ENCODE measurements at regions not wholly inside any gene's neighbourhood (a gene's known extent, or its start where the extent isn't known, plus 50 kb on each side); places are given as distances from the start of the nearest gene placed in this dataset.

- no peaks in the 10 kb centered on the region for H3K79me2 ChIP-seq (ENCODE audit: control insufficient read depth, insufficient read depth, low read length, unreplicated experiment)
- peaks cover 7% of the 10 kb centered on the region for H3K4me1 ChIP-seq (ENCODE audit: control insufficient read depth, insufficient read depth, low read length, unreplicated experiment)
- no peak overlapping the region for H2AFZ ChIP-seq (ENCODE audit: low read length, unreplicated experiment)
- no peak overlapping the region for H3K4me3 ChIP-seq (ENCODE audit: low read depth, low read length)
- H3K27me3 ChIP-seq (ENCODE audit: insufficient read depth, low read length) = no peaks in the 10 kb centered on the region
- H3K27ac ChIP-seq (ENCODE audit: low read depth, low read length) = no peak overlapping the region
- no peaks in the 10 kb centered on the region for H3K36me3 ChIP-seq (ENCODE audit: insufficient read depth, low read length)
Measured at GRCh38 chr2:234265206-234265605, 214.7 kb downstream of the SPP2 start.

- peaks cover 15% of the 10 kb centered on the region for H3K4me1 ChIP-seq (ENCODE audit: control insufficient read depth, insufficient read depth, low read length, unreplicated experiment)
- no peaks in the 10 kb centered on the region for H3K36me3 ChIP-seq (ENCODE audit: insufficient read depth, low read length)
- H3K4me3 ChIP-seq (ENCODE audit: low read depth, low read length) = no peak overlapping the region
- no peaks in the 10 kb centered on the region for H3K79me2 ChIP-seq (ENCODE audit: control insufficient read depth, insufficient read depth, low read length, unreplicated experiment)
- no peak overlapping the region for H2AFZ ChIP-seq (ENCODE audit: low read length, unreplicated experiment)
- H3K27ac ChIP-seq (ENCODE audit: low read depth, low read length) = no peak overlapping the region
- H3K27me3 ChIP-seq (ENCODE audit: insufficient read depth, low read length) = no peaks in the 10 kb centered on the region
Measured at GRCh38 chr2:234261736-234262135, 211.2 kb downstream of the SPP2 start.

GRCh38 chr2:234259440-234259839 is 208.9 kb downstream of the SPP2 start:
- H3K4me3 ChIP-seq (ENCODE audit: low read depth, low read length) = no peak overlapping the region
- no peaks in the 10 kb centered on the region for H3K79me2 ChIP-seq (ENCODE audit: control insufficient read depth, insufficient read depth, low read length, unreplicated experiment)
- H3K27me3 ChIP-seq (ENCODE audit: insufficient read depth, low read length) = no peaks in the 10 kb centered on the region
- H3K27ac ChIP-seq (ENCODE audit: low read depth, low read length) = no peak overlapping the region
- H3K36me3 ChIP-seq (ENCODE audit: insufficient read depth, low read length) = no peaks in the 10 kb centered on the region
- H3K4me1 ChIP-seq (ENCODE audit: control insufficient read depth, insufficient read depth, low read length, unreplicated experiment) = peaks cover 15% of the 10 kb centered on the region
- no peak overlapping the region for H2AFZ ChIP-seq (ENCODE audit: low read length, unreplicated experiment)

GRCh38 chr2:234258562-234259141 is 208.2 kb downstream of the SPP2 start:
- Histone ChIP-seq H3K4me3 (ENCODE audit: low read depth, low read length) (no peak overlapping the region), H3K36me3 (ENCODE audit: insufficient read depth, low read length) (no peaks in the 10 kb centered on the region), H3K27ac (ENCODE audit: low read depth, low read length) (peak overlapping the region; percentile 68), H3K79me2 (ENCODE audit: control insufficient read depth, insufficient read depth, low read length, unreplicated experiment) (no peaks in the 10 kb centered on the region), H2AFZ (ENCODE audit: low read length, unreplicated experiment) (no peak overlapping the region), H3K27me3 (ENCODE audit: insufficient read depth, low read length) (no peaks in the 10 kb centered on the region), H3K4me1 (ENCODE audit: control insufficient read depth, insufficient read depth, low read length, unreplicated experiment) (peaks cover 15% of the 10 kb centered on the region)

GRCh38 chr2:234257859-234258561 is 207.5 kb downstream of the SPP2 start:
- Histone ChIP-seq H3K27me3 (ENCODE audit: insufficient read depth, low read length) (no peaks in the 10 kb centered on the region), H2AFZ (ENCODE audit: low read length, unreplicated experiment) (peak overlapping the region; percentile 83), H3K4me1 (ENCODE audit: control insufficient read depth, insufficient read depth, low read length, unreplicated experiment) (peaks cover 15% of the 10 kb centered on the region), H3K36me3 (ENCODE audit: insufficient read depth, low read length) (no peaks in the 10 kb centered on the region), H3K79me2 (ENCODE audit: control insufficient read depth, insufficient read depth, low read length, unreplicated experiment) (no peaks in the 10 kb centered on the region), H3K4me3 (ENCODE audit: low read depth, low read length) (no peak overlapping the region), H3K27ac (ENCODE audit: low read depth, low read length) (peak overlapping the region; percentile 68)

GRCh38 chr2:234256516-234256915 is 206.0 kb downstream of the SPP2 start:
- Histone ChIP-seq H3K4me3 (ENCODE audit: low read depth, low read length) (no peak overlapping the region), H3K36me3 (ENCODE audit: insufficient read depth, low read length) (no peaks in the 10 kb centered on the region), H3K79me2 (ENCODE audit: control insufficient read depth, insufficient read depth, low read length, unreplicated experiment) (no peaks in the 10 kb centered on the region), H3K27me3 (ENCODE audit: insufficient read depth, low read length) (no peaks in the 10 kb centered on the region), H3K27ac (ENCODE audit: low read depth, low read length) (no peak overlapping the region), H2AFZ (ENCODE audit: low read length, unreplicated experiment) (no peak overlapping the region), H3K4me1 (ENCODE audit: control insufficient read depth, insufficient read depth, low read length, unreplicated experiment) (peaks cover 28% of the 10 kb centered on the region)

GRCh38 chr2:234254783-234255521 is 204.4 kb downstream of the SPP2 start:
- H3K27ac ChIP-seq (ENCODE audit: low read depth, low read length) = no peak overlapping the region
- H2AFZ ChIP-seq (ENCODE audit: low read length, unreplicated experiment) = peak overlapping the region; percentile 9
- no peak overlapping the region for H3K4me3 ChIP-seq (ENCODE audit: low read depth, low read length)
- no peaks in the 10 kb centered on the region for H3K79me2 ChIP-seq (ENCODE audit: control insufficient read depth, insufficient read depth, low read length, unreplicated experiment)
- no peaks in the 10 kb centered on the region for H3K36me3 ChIP-seq (ENCODE audit: insufficient read depth, low read length)
- peaks cover 43% of the 10 kb centered on the region for H3K4me1 ChIP-seq (ENCODE audit: control insufficient read depth, insufficient read depth, low read length, unreplicated experiment)
- H3K27me3 ChIP-seq (ENCODE audit: insufficient read depth, low read length) = no peaks in the 10 kb centered on the region

- Histone ChIP-seq H3K4me3 (ENCODE audit: low read depth, low read length) (no peak overlapping the region), H3K4me1 (ENCODE audit: control insufficient read depth, insufficient read depth, low read length, unreplicated experiment) (peaks cover 42% of the 10 kb centered on the region), H3K36me3 (ENCODE audit: insufficient read depth, low read length) (no peaks in the 10 kb centered on the region), H3K79me2 (ENCODE audit: control insufficient read depth, insufficient read depth, low read length, unreplicated experiment) (no peaks in the 10 kb centered on the region), H2AFZ (ENCODE audit: low read length, unreplicated experiment) (no peak overlapping the region), H3K27me3 (ENCODE audit: insufficient read depth, low read length) (no peaks in the 10 kb centered on the region), H3K27ac (ENCODE audit: low read depth, low read length) (no peak overlapping the region)
Measured at GRCh38 chr2:234252772-234253171, 202.3 kb downstream of the SPP2 start.

- H3K79me2 ChIP-seq (ENCODE audit: control insufficient read depth, insufficient read depth, low read length, unreplicated experiment) = no peaks in the 10 kb centered on the region
- no peak overlapping the region for H3K4me3 ChIP-seq (ENCODE audit: low read depth, low read length)
- peaks cover 39% of the 10 kb centered on the region for H3K4me1 ChIP-seq (ENCODE audit: control insufficient read depth, insufficient read depth, low read length, unreplicated experiment)
- H3K27ac ChIP-seq (ENCODE audit: low read depth, low read length) = peak overlapping the region; percentile 72
- H3K36me3 ChIP-seq (ENCODE audit: insufficient read depth, low read length) = no peaks in the 10 kb centered on the region
- peak overlapping the region; percentile 27 for H2AFZ ChIP-seq (ENCODE audit: low read length, unreplicated experiment)
- H3K27me3 ChIP-seq (ENCODE audit: insufficient read depth, low read length) = no peaks in the 10 kb centered on the region
Measured at GRCh38 chr2:234251326-234252271, 201.1 kb downstream of the SPP2 start.

GRCh38 chr2:234250926-234251325 is 200.4 kb downstream of the SPP2 start:
- Histone ChIP-seq H3K27me3 (ENCODE audit: insufficient read depth, low read length) (no peaks in the 10 kb centered on the region), H3K4me3 (ENCODE audit: low read depth, low read length) (no peak overlapping the region), H3K4me1 (ENCODE audit: control insufficient read depth, insufficient read depth, low read length, unreplicated experiment) (peaks cover 43% of the 10 kb centered on the region), H2AFZ (ENCODE audit: low read length, unreplicated experiment) (no peak overlapping the region), H3K27ac (ENCODE audit: low read depth, low read length) (peak overlapping the region; percentile 72), H3K36me3 (ENCODE audit: insufficient read depth, low read length) (no peaks in the 10 kb centered on the region), H3K79me2 (ENCODE audit: control insufficient read depth, insufficient read depth, low read length, unreplicated experiment) (no peaks in the 10 kb centered on the region)

Data from ACC112 (cell line).